GM12878 (cell line): ENCODE measurements at regions not wholly inside any gene's neighbourhood (a gene's known extent, or its start where the extent isn't known, plus 50 kb on each side); places are given as distances from the start of the nearest gene placed in this dataset.

Experiments used
- ESRRA ChIP-seq: IDR thresholded peaks from 2 replicates; pipeline ENCODE4 v1.6.1; 2012; ENCODE audit warnings: mild to moderate bottlenecking, low read length, improper control_type of control experiment
- MXI1 ChIP-seq: fragments of 150-350 bp; IDR thresholded peaks from 2 replicates; pipeline ENCODE4 v1.6.1; 2011; ENCODE audit warnings: low read depth, mild to moderate bottlenecking, inconsistent platforms, low read length, improper control_type of control experiment
- MYC ChIP-seq: IDR thresholded peaks from 2 replicates; pipeline ENCODE4 v1.6.1; 2011; ENCODE audit warnings: mild to moderate bottlenecking, low read length, moderate library complexity, inconsistent platforms; ENCODE audit not compliant: insufficient read depth, insufficient replicate concordance, insufficient read length, severe bottlenecking
- POLR2A ChIP-seq: IDR thresholded peaks from 2 replicates; pipeline ENCODE4 v1.6.1; 2011; ENCODE audit warnings: low read depth, mild to moderate bottlenecking, low read length
- SIN3A ChIP-seq: IDR thresholded peaks from 2 replicates; pipeline ENCODE4 v1.6.1; 2012; ENCODE audit warnings: low read depth, low read length, improper control_type of control experiment
- TF ChIP-seq, protein P1 (sequence below), 3 experiments: IDR thresholded peaks in 2 of 3; conservative IDR thresholded peaks in 1 of 3; 2 replicates each; pipeline ENCODE4 v1.5.1; 2011; ENCODE audit warnings: low read depth in 3 of 3, low read length in 3 of 3, mild to moderate bottlenecking in 3 of 3, control low read depth in 2 of 3, moderate library complexity in 2 of 3, inconsistent platforms in 1 of 3, mixed read lengths in 1 of 3; ENCODE audit not compliant: control insufficient read depth in 2 of 3, insufficient read depth in 1 of 3; ENCODE audit errors: extremely low read depth in 1 of 3
- TF ChIP-seq, protein P2 (sequence below): IDR thresholded peaks from 2 replicates; pipeline ENCODE4 v1.6.1; 2012; ENCODE audit warnings: low read depth, low read length, improper control_type of control experiment
- TF ChIP-seq, protein P3 (sequence below): fragments of 450-650 bp; IDR thresholded peaks from 2 replicates; pipeline ENCODE4 v1.6.1; 2014; ENCODE audit warnings: mild to moderate bottlenecking
- TF ChIP-seq, protein P4 (sequence below): fragments of 450-650 bp; IDR thresholded peaks from 2 replicates; pipeline ENCODE4 v1.6.1; 2017; ENCODE audit warnings: mild to moderate bottlenecking

DNA sequence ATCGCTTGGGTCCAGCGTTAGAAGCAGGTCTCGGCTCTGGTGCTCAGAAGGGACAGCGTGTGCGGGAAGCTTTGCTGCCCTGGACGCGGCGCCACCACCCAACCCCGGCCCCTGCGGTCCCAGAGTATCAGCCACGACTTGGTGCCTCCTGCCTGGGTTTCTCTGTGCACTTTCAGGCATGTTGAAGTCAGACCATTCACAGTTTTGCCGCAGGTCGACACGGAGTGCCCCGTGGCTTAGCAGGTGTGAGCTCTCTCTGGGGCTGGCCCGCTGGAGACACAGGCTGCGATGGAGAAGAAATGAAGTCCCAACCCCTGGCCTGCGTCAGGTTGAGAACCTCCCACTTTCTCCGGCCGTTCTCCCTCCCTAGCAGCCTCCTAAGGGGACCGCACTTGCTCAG, 494.5 kb downstream of the BRD1 start:
- no peak for TF ChIP-seq MYC
- TF ChIP-seq, protein P1, sequence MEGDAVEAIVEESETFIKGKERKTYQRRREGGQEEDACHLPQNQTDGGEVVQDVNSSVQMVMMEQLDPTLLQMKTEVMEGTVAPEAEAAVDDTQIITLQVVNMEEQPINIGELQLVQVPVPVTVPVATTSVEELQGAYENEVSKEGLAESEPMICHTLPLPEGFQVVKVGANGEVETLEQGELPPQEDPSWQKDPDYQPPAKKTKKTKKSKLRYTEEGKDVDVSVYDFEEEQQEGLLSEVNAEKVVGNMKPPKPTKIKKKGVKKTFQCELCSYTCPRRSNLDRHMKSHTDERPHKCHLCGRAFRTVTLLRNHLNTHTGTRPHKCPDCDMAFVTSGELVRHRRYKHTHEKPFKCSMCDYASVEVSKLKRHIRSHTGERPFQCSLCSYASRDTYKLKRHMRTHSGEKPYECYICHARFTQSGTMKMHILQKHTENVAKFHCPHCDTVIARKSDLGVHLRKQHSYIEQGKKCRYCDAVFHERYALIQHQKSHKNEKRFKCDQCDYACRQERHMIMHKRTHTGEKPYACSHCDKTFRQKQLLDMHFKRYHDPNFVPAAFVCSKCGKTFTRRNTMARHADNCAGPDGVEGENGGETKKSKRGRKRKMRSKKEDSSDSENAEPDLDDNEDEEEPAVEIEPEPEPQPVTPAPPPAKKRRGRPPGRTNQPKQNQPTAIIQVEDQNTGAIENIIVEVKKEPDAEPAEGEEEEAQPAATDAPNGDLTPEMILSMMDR (IDR thresholded peaks at IDR 0.05 in 2 of 3, conservative IDR thresholded peaks at IDR 0.05 in 1 of 3; ENCODE audit: control insufficient read depth in 2 of 3, extremely low read depth in 1 of 3, insufficient read depth in 1 of 3, low read depth in 3 of 3, low read length in 3 of 3) = no peak
- TF ChIP-seq, protein P2, sequence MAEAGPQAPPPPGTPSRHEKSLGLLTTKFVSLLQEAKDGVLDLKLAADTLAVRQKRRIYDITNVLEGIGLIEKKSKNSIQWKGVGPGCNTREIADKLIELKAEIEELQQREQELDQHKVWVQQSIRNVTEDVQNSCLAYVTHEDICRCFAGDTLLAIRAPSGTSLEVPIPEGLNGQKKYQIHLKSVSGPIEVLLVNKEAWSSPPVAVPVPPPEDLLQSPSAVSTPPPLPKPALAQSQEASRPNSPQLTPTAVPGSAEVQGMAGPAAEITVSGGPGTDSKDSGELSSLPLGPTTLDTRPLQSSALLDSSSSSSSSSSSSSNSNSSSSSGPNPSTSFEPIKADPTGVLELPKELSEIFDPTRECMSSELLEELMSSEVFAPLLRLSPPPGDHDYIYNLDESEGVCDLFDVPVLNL = no peak
- no peak for TF ChIP-seq POLR2A
- no peak for TF ChIP-seq SIN3A
- no peak for TF ChIP-seq ESRRA
- TF ChIP-seq, protein P3, sequence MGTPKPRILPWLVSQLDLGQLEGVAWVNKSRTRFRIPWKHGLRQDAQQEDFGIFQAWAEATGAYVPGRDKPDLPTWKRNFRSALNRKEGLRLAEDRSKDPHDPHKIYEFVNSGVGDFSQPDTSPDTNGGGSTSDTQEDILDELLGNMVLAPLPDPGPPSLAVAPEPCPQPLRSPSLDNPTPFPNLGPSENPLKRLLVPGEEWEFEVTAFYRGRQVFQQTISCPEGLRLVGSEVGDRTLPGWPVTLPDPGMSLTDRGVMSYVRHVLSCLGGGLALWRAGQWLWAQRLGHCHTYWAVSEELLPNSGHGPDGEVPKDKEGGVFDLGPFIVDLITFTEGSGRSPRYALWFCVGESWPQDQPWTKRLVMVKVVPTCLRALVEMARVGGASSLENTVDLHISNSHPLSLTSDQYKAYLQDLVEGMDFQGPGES = no peak
- TF ChIP-seq, protein P4, sequence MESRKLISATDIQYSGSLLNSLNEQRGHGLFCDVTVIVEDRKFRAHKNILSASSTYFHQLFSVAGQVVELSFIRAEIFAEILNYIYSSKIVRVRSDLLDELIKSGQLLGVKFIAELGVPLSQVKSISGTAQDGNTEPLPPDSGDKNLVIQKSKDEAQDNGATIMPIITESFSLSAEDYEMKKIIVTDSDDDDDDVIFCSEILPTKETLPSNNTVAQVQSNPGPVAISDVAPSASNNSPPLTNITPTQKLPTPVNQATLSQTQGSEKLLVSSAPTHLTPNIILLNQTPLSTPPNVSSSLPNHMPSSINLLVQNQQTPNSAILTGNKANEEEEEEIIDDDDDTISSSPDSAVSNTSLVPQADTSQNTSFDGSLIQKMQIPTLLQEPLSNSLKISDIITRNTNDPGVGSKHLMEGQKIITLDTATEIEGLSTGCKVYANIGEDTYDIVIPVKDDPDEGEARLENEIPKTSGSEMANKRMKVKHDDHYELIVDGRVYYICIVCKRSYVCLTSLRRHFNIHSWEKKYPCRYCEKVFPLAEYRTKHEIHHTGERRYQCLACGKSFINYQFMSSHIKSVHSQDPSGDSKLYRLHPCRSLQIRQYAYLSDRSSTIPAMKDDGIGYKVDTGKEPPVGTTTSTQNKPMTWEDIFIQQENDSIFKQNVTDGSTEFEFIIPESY = no peak
- TF ChIP-seq MXI1 = no peak
